ENCODE measurements at regions not wholly inside any gene's neighbourhood (a gene's known extent, or its start where the extent isn't known, plus 50 kb on each side); places are given as distances from the start of the nearest gene placed in this dataset.

GRCh38 chr6:40331545-40331944, 255.6 kb downstream of the LRFN2 start:
- no peak for TF ChIP-seq CTCF (conservative IDR thresholded peaks at IDR 0.05; ENCODE audit: low read depth, low read length)
- TF ChIP-seq CHD1 (IDR thresholded peaks at IDR 0.05; ENCODE audit: low read depth, low read length), result no peak

Measured in IMR-90 (cell line).